OCI-LY7 (cell line): ENCODE measurements at regions not wholly inside any gene's neighbourhood (a gene's known extent, or its start where the extent isn't known, plus 50 kb on each side); places are given as distances from the start of the nearest gene placed in this dataset.

ENCODE experiments used
- EZH2phosphoT487 ChIP-seq: fragments of 200-600 bp; sonication (generic); IDR thresholded peaks from 2 replicates; pipeline ENCODE4 v1.6.1; 2018; ENCODE audit warnings: low read depth, borderline replicate concordance, mild to moderate bottlenecking, mixed run types, antibody characterized with exemption, low read length, moderate library complexity, mixed read lengths
- TF ChIP-seq, protein P1 (sequence below): fragments of 200-600 bp; sonication (generic); conservative IDR thresholded peaks from 2 replicates; pipeline ENCODE4 v1.5.1; 2014; ENCODE audit warnings: mild to moderate bottlenecking, antibody characterized with exemption, low read length, moderate library complexity, mixed read lengths

- TF ChIP-seq, protein P1, sequence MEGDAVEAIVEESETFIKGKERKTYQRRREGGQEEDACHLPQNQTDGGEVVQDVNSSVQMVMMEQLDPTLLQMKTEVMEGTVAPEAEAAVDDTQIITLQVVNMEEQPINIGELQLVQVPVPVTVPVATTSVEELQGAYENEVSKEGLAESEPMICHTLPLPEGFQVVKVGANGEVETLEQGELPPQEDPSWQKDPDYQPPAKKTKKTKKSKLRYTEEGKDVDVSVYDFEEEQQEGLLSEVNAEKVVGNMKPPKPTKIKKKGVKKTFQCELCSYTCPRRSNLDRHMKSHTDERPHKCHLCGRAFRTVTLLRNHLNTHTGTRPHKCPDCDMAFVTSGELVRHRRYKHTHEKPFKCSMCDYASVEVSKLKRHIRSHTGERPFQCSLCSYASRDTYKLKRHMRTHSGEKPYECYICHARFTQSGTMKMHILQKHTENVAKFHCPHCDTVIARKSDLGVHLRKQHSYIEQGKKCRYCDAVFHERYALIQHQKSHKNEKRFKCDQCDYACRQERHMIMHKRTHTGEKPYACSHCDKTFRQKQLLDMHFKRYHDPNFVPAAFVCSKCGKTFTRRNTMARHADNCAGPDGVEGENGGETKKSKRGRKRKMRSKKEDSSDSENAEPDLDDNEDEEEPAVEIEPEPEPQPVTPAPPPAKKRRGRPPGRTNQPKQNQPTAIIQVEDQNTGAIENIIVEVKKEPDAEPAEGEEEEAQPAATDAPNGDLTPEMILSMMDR: no peak
- no peak for TF ChIP-seq EZH2phosphoT487
Measured at GRCh38 chrX:22486296-22486695, 213.6 kb downstream of the CBLL2 start.
